MCF 10A (cell line): ENCODE measurements at regions not wholly inside any gene's neighbourhood (a gene's known extent, or its start where the extent isn't known, plus 50 kb on each side); places are given as distances from the start of the nearest gene placed in this dataset.

ENCODE experiments used
- BruUV-seq: library from RNA; stranded (reverse); fragments of 400-500 nt; replicated peaks from 2 replicates; lab custom pipeline; 2021; lab: Mats Ljungman, UMichigan
- CTCF ChIA-PET: fragments of 300-600 bp; sonication (Branson Sonifier 250); formaldehyde crosslinking; extraction: SDS; loops from one replicate; lab custom pipeline; 2021; ENCODE audit warnings: antibody characterized with exemption, inconsistent platforms; lab: Yijun Ruan, JAX
- POLR2A ChIA-PET: fragments of 300-600, 350-650 bp; sonication (Branson Sonifier 250); formaldehyde crosslinking; extraction: SDS; loops from one replicate; lab custom pipeline; 2020; ENCODE audit warnings: antibody characterized with exemption, inconsistent platforms; lab: Yijun Ruan, JAX
- DNase-seq: peaks from one replicate; pipeline ENCODE4 v3.0.0-alpha.2; 2018; ENCODE audit not compliant: unreplicated experiment
- H3K27ac Mint-ChIP-seq: one replicate; pipeline ENCODE4 v1.8.0; 2022; ENCODE audit warnings: mild to moderate bottlenecking, low read depth, mixed read lengths; ENCODE audit not compliant: unreplicated experiment
- H3K27me3 Mint-ChIP-seq: one replicate; pipeline ENCODE4 v1.8.0; 2022; ENCODE audit warnings: mixed read lengths; ENCODE audit not compliant: insufficient read depth, unreplicated experiment
- H3K36me3 Mint-ChIP-seq: one replicate; pipeline ENCODE4 v1.8.0; 2022; ENCODE audit warnings: mild to moderate bottlenecking, moderate library complexity, mixed read lengths; ENCODE audit not compliant: insufficient read depth, unreplicated experiment
- H3K4me1 Mint-ChIP-seq: one replicate; pipeline ENCODE4 v1.8.0; 2022; ENCODE audit warnings: mixed read lengths; ENCODE audit not compliant: insufficient read depth, unreplicated experiment
- H3K4me3 Mint-ChIP-seq: one replicate; pipeline ENCODE4 v1.8.0; 2022; ENCODE audit warnings: mild to moderate bottlenecking, moderate library complexity, mixed read lengths; ENCODE audit not compliant: unreplicated experiment
- H3K9me3 Mint-ChIP-seq: one replicate; pipeline ENCODE4 v1.8.0; 2022; ENCODE audit warnings: mixed read lengths; ENCODE audit not compliant: unreplicated experiment
- intact Hi-C: fragments of 100-400 bp; cut with micrococcal nuclease; formaldehyde crosslinking; loops from 2 replicates; pipeline ENCODE4 v1.14.1; 2022
- TF ChIP-seq, protein P1 (sequence below): fragments of 200-600 bp; IDR thresholded peaks from one replicate; pipeline ENCODE4 v1.8.0; 2022; ENCODE audit warnings: antibody characterized with exemption, mild to moderate bottlenecking; ENCODE audit not compliant: unreplicated experiment

DNA sequence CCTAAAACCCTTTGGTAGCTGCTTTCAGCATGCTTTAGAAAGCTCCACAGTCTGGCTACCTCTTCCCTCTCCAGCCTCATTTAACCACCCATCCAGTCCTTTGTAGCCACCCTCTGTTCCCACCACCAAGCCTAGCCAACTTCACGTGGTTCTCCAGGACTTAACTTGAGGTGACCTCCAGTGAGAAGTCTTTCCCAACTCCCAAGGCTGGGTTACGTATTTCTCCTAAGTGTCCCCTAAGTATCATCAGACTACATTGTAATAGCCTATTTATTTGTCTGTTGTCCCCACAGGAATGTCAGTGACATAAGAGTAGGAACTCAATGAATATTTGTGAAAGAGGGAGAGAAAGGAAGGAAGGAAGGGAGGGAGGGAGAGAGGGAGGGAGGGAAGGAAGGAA lies 431.9 kb upstream of the JARID2 start:
- H3K4me1 Mint-ChIP-seq: peaks cover 7% of the 10 kb centered on the region
- ChIA-PET CTCF (interaction anchor here (0.6 kb wide), 1 partner anchor 44 kb away, joined by 3 read pairs; no protein-coding TSS in a partner anchor), POLR2A (no interaction called here)
- no TSS peak for BruUV-seq
- no peaks in the 10 kb centered on the region for H3K36me3 Mint-ChIP-seq
- no peaks in the 10 kb centered on the region for H3K9me3 Mint-ChIP-seq
- H3K27me3 Mint-ChIP-seq: no peaks in the 10 kb centered on the region
- H3K4me3 Mint-ChIP-seq: no peak overlapping the region
- TF ChIP-seq, protein P1, sequence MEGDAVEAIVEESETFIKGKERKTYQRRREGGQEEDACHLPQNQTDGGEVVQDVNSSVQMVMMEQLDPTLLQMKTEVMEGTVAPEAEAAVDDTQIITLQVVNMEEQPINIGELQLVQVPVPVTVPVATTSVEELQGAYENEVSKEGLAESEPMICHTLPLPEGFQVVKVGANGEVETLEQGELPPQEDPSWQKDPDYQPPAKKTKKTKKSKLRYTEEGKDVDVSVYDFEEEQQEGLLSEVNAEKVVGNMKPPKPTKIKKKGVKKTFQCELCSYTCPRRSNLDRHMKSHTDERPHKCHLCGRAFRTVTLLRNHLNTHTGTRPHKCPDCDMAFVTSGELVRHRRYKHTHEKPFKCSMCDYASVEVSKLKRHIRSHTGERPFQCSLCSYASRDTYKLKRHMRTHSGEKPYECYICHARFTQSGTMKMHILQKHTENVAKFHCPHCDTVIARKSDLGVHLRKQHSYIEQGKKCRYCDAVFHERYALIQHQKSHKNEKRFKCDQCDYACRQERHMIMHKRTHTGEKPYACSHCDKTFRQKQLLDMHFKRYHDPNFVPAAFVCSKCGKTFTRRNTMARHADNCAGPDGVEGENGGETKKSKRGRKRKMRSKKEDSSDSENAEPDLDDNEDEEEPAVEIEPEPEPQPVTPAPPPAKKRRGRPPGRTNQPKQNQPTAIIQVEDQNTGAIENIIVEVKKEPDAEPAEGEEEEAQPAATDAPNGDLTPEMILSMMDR: no peak
- no peak overlapping the region for H3K27ac Mint-ChIP-seq
- DNase-seq: no peak
- intact Hi-C loops: no loop called here

DNA sequence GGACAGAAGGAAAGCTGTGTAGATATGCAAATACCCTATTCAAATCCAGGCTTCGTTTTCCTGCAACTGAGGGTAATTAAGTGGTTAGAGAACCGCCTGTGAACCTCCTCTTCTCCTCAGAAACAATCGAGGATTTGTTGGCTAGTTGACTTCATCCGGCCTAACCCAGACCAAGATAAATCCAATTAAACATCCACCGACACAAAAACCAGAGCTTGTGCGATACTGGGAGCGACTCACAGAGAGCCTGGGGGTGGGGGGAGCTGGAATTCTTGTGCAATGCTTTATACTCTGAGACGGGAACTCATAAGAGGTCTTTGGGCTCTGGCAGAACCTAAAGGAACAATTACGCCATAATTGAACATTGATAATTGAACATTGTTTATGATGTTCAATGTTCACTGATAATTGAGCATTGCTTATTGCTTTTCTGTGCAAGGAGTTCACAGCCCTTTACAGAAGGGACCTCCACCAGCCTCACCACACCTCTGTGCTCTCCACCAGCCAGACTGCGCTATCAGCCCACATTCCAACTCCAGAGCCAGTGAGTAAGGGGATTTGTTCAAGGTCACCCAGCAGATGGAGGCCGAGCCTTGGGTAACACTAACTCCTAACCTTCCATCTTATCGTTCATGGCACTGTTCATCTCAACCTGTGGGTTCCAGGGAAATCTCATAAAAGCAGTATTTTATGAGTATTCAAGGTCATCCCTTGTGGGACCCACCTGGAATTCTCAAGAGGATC lies 429.6 kb upstream of the JARID2 start:
- BruUV-seq: no TSS peak
- Mint-ChIP-seq H3K4me3 (no peak overlapping the region), H3K27ac (no peak overlapping the region), H3K9me3 (no peaks in the 10 kb centered on the region), H3K36me3 (no peaks in the 10 kb centered on the region), H3K27me3 (no peaks in the 10 kb centered on the region), H3K4me1 (peaks cover 16% of the 10 kb centered on the region)
- TF ChIP-seq, protein P1: no peak
- POLR2A ChIA-PET: interaction anchor here (0.6 to 0.7 kb wide), 2 partner anchors 43 to 314 kb away, joined by 3 read pairs; no protein-coding TSS in a partner anchor
- no peak for DNase-seq
- CTCF ChIA-PET: interaction anchor here (0.6 kb wide), 1 partner anchor 100 kb away, joined by 3 read pairs; no protein-coding TSS in a partner anchor
- intact Hi-C loops: no loop called here

DNA sequence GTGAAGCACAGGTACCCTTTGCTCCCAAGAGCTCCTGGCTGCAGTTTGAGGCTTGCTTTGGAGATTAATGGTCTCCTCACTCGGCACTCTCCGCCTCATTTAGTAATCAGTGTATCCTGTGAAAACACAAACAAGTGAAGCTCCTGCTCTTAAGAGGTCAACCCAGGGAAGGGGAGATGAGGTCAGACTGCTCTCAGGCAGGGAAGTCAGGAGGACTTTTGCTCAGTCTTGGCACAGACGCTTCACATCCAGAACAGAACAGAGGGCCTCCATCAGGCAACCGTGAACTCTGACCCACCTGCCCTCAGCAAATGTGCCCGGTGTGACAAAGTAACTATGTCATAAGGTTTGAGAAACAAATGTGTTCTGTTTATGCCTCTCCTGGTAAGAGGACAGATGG lies 428.8 kb upstream of the JARID2 start:
- Mint-ChIP-seq H3K4me1 (peaks cover 16% of the 10 kb centered on the region), H3K4me3 (no peak overlapping the region), H3K9me3 (no peaks in the 10 kb centered on the region), H3K36me3 (no peaks in the 10 kb centered on the region), H3K27me3 (no peaks in the 10 kb centered on the region), H3K27ac (no peak overlapping the region)
- no TSS peak for BruUV-seq
- intact Hi-C loops: no loop called here
- ChIA-PET POLR2A (interaction anchor here (0.6 to 0.7 kb wide), 2 partner anchors 42 to 313 kb away, joined by 3 read pairs; no protein-coding TSS in a partner anchor), CTCF (no interaction called here)
- TF ChIP-seq, protein P1: no peak
- no peak for DNase-seq

DNA sequence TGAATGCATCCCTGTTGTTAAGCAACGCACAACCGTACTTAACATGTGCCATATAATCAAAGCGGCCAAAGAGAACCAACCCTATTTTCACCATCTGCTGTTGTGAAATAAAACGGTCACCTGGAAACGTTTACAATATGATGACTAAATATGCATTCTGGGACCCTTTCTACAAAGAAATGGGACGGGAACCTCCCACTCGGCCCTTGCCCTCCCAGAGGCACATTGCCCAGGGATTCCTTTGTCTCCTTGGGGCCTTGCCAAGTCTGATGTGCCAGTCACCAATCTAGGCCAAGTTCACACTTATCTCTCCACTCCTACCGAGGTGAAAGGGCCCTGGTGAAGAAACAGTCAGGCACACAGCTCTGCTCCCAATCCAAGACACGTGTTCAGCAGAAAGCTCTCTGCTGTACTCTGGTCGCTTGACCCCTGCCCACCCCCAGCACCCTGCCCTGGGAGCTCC lies 427.4 kb upstream of the JARID2 start:
- Mint-ChIP-seq H3K36me3 (no peaks in the 10 kb centered on the region), H3K27ac (peak overlapping the region; percentile 7), H3K4me3 (no peak overlapping the region), H3K27me3 (no peaks in the 10 kb centered on the region), H3K9me3 (no peaks in the 10 kb centered on the region), H3K4me1 (peaks cover 16% of the 10 kb centered on the region)
- TF ChIP-seq, protein P1: no peak
- CTCF ChIA-PET: interaction anchor here (0.7 kb wide), 1 partner anchor 14 kb away, joined by 3 read pairs; no protein-coding TSS in a partner anchor
- intact Hi-C loops: no loop called here
- no TSS peak for BruUV-seq
- POLR2A ChIA-PET: interaction anchor here (0.5 to 0.9 kb wide), 2 partner anchors 13 to 417 kb away, joined by 3 to 5 read pairs; no protein-coding TSS in a partner anchor
- peak; percentile 85 for DNase-seq
